CD14-positive monocyte (primary cell): ENCODE measurements at regions not wholly inside any gene's neighbourhood (a gene's known extent, or its start where the extent isn't known, plus 50 kb on each side); places are given as distances from the start of the nearest gene placed in this dataset.

Experiments used
- DNase-seq, 3 donors: peaks; one replicate each; pipeline ENCODE4 v3.0.0-alpha.2; 2011 to 2022
- H2AFZ ChIP-seq: 2 replicates; pipeline ENCODE4 v1.6.0; 2012; ENCODE audit warnings: mild to moderate bottlenecking, low read depth, low read length, inconsistent platforms; ENCODE audit not compliant: insufficient read depth, poor library complexity, severe bottlenecking
- H3K27ac ChIP-seq, 2 donors: 1 replicate in 1 of 2; 2 replicates in 1 of 2; pipeline ENCODE4 v1.5.1; 2012 to 2013; ENCODE audit warnings: low read length in 2 of 2, control low read depth in 1 of 2, inconsistent platforms in 1 of 2, low read depth in 1 of 2, mild to moderate bottlenecking in 1 of 2
- H3K27me3 ChIP-seq, 2 donors: one replicate each; pipeline versions ENCODE4 v1.6.0 to v1.6.1; 2011 to 2013; ENCODE audit warnings: low read length in 2 of 2; ENCODE audit not compliant: control insufficient read depth in 2 of 2, insufficient read depth in 2 of 2
- H3K36me3 ChIP-seq, 2 donors: replicated peaks in 1 of 2; 1 replicate in 1 of 2; 2 replicates in 1 of 2; pipeline versions ENCODE4 v1.5.1 to v1.6.1; 2012 to 2013; ENCODE audit warnings: low read length in 2 of 2, control low read depth in 1 of 2, inconsistent platforms in 1 of 2, mild to moderate bottlenecking in 1 of 2; ENCODE audit not compliant: insufficient read depth in 2 of 2, control insufficient read depth in 1 of 2
- H3K4me1 ChIP-seq, 2 donors: 1 replicate in 1 of 2; 2 replicates in 1 of 2; pipeline versions ENCODE4 v1.5.1 to v1.6.1; 2012 to 2013; ENCODE audit warnings: low read length in 2 of 2, control low read depth in 1 of 2, inconsistent platforms in 1 of 2, mild to moderate bottlenecking in 1 of 2, moderate library complexity in 1 of 2; ENCODE audit not compliant: insufficient read depth in 2 of 2, control insufficient read depth in 1 of 2
- H3K4me2 ChIP-seq: replicated peaks from 2 replicates; pipeline ENCODE3; 2012; ENCODE audit warnings: low read length, moderate library complexity, mild to moderate bottlenecking; ENCODE audit not compliant: poor library complexity, severe bottlenecking; ENCODE audit errors: extremely low read depth
- H3K4me3 ChIP-seq, 3 experiments: fragments of 200-600 bp in 1 of 3; sonication (generic) in 1 of 3; replicated peaks in 1 of 3; 1 replicate in 2 of 3; 2 replicates in 1 of 3; pipeline ENCODE4 v1.5.1; 2011 to 2013; ENCODE audit warnings: low read length in 3 of 3, mild to moderate bottlenecking in 3 of 3, control low read depth in 2 of 3, low read depth in 2 of 3, inconsistent platforms in 1 of 3, moderate library complexity in 1 of 3
- H3K79me2 ChIP-seq: 2 replicates; pipeline ENCODE4 v1.6.0; 2012; ENCODE audit warnings: mild to moderate bottlenecking, control low read depth, inconsistent platforms, low read length, moderate library complexity; ENCODE audit not compliant: insufficient read depth
- H3K9ac ChIP-seq: 2 replicates; pipeline ENCODE4 v1.6.0; 2017; ENCODE audit warnings: low read length, mild to moderate bottlenecking; ENCODE audit not compliant: insufficient read depth, poor library complexity, severe bottlenecking
- H3K9me3 ChIP-seq, 2 donors: replicated peaks in 1 of 2; 1 replicate in 1 of 2; 2 replicates in 1 of 2; pipeline versions ENCODE4 v1.5.1 to v1.6.1; 2012 to 2013; ENCODE audit warnings: low read length in 2 of 2, control low read depth in 1 of 2; ENCODE audit not compliant: control insufficient read depth in 1 of 2, insufficient read depth in 1 of 2
- H4K20me1 ChIP-seq: 2 replicates; pipeline ENCODE4 v1.6.0; 2012; ENCODE audit warnings: mild to moderate bottlenecking, low read length, control low read depth, moderate library complexity; ENCODE audit not compliant: insufficient read depth
- H3K27ac Mint-ChIP-seq, 7 donors: one replicate each; pipeline ENCODE4 v1.8.0; 2020; ENCODE audit warnings: mild to moderate bottlenecking in 7 of 7, mixed read lengths in 7 of 7, moderate library complexity in 6 of 7, inconsistent platforms in 2 of 7
- H3K27me3 Mint-ChIP-seq, 3 donors: one replicate each; pipeline ENCODE4 v1.8.0; 2021 to 2022; ENCODE audit warnings: low read depth in 3 of 3, mild to moderate bottlenecking in 3 of 3, mixed read lengths in 3 of 3, moderate library complexity in 3 of 3, inconsistent platforms in 1 of 3
- H3K36me3 Mint-ChIP-seq, 2 donors: one replicate each; pipeline ENCODE4 v1.8.0; 2020; ENCODE audit warnings: mixed read lengths in 2 of 2, inconsistent platforms in 1 of 2, mild to moderate bottlenecking in 1 of 2
- H3K4me1 Mint-ChIP-seq: one replicate; pipeline ENCODE4 v1.8.0; 2020; ENCODE audit warnings: mild to moderate bottlenecking, mixed read lengths
- H3K4me3 Mint-ChIP-seq, 2 donors: one replicate each; pipeline ENCODE4 v1.8.0; 2020; ENCODE audit warnings: mild to moderate bottlenecking in 2 of 2, mixed read lengths in 2 of 2, moderate library complexity in 1 of 2
- H3K9me3 Mint-ChIP-seq, 7 donors: one replicate each; pipeline ENCODE4 v1.8.0; 2020 to 2022; ENCODE audit warnings: mixed read lengths in 7 of 7, mild to moderate bottlenecking in 6 of 7, moderate library complexity in 6 of 7, inconsistent platforms in 2 of 7
- CTCF ChIP-seq: fragments of 200-600 bp; IDR thresholded peaks from one replicate; pipeline ENCODE4 v1.8.0; 2022; ENCODE audit warnings: antibody characterized with exemption, mild to moderate bottlenecking
- WGBS: methylation state at CpG from one replicate; pipeline ENCODE4 v1.1.5; 2013; ENCODE audit warnings: missing lambda C conversion rate; ENCODE audit not compliant: insufficient coverage; 5-methylcytosine and 5-hydroxymethylcytosine counted together
- intact Hi-C, 2 donors: fragments of 100-400 bp; cut with micrococcal nuclease; formaldehyde crosslinking; loops; one replicate each; pipeline versions ENCODE4 v1.15.0 to v1.15.1; 2023

GRCh38 chr6:156630613-156631302 is 146.4 kb upstream of the ARID1B start:
- Mint-ChIP-seq H3K27me3 (peaks cover 0 to 2% (median 0%) of the 10 kb centered on the region in 3 donors), H3K4me1 (peaks cover 16% of the 10 kb centered on the region), H3K4me3 (no peak overlapping the region), H3K36me3 (no peaks in the 10 kb centered on the region), H3K9me3 (peaks cover 0 to 9% (median 0%) of the 10 kb centered on the region in 7 donors), H3K27ac (no peak overlapping the region)
- peaks cover 0 to 5% of the 10 kb centered on the region in 2 donors for H3K9me3 ChIP-seq
- no peak overlapping the region for H3K27ac ChIP-seq
- H3K9ac ChIP-seq: no peak overlapping the region
- no peak for DNase-seq
- WGBS: 94% methylated on average over 31 of the region's 36 CpGs
- TF ChIP-seq CTCF: no peak
- no peak overlapping the region for H2AFZ ChIP-seq
- H3K4me3 ChIP-seq: no peak overlapping the region
- H3K27me3 ChIP-seq: no peaks in the 10 kb centered on the region
- no peaks in the 10 kb centered on the region for H3K36me3 ChIP-seq
- peaks cover 0 to 15% of the 10 kb centered on the region in 2 donors for H3K4me1 ChIP-seq
- H3K79me2 ChIP-seq: no peaks in the 10 kb centered on the region
- no peak overlapping the region for H3K4me2 ChIP-seq
- H4K20me1 ChIP-seq: no peaks in the 10 kb centered on the region
- intact Hi-C loops: no loop called here

GRCh38 chr6:156628805-156629204 is 148.4 kb upstream of the ARID1B start:
- Histone ChIP-seq H3K4me2 (no peak overlapping the region), H4K20me1 (no peaks in the 10 kb centered on the region)

More at GRCh38 chr6:156628805-156629204, 148.4 kb upstream of the ARID1B start:
- Histone ChIP-seq H3K27ac (no peak overlapping the region), H3K36me3 (no peaks in the 10 kb centered on the region), H3K9me3 (peaks cover 0 to 5% of the 10 kb centered on the region in 2 donors), H2AFZ (no peak overlapping the region), H3K9ac (no peak overlapping the region), H3K79me2 (no peaks in the 10 kb centered on the region), H3K27me3 (no peaks in the 10 kb centered on the region), H3K4me3 (no peak overlapping the region), H3K4me1 (peaks cover 0 to 1% of the 10 kb centered on the region in 2 donors)
- H3K9me3 Mint-ChIP-seq: peaks cover 0 to 8% (median 0%) of the 10 kb centered on the region in 7 donors
- TF ChIP-seq CTCF: no peak
- H3K27me3 Mint-ChIP-seq: peaks cover 0 to 2% (median 0%) of the 10 kb centered on the region in 3 donors
- WGBS: no CpG with 5 or more reads among the region's 3 CpGs
- no peaks in the 10 kb centered on the region for H3K36me3 Mint-ChIP-seq
- intact Hi-C loops: no loop called here
- no peak overlapping the region for H3K27ac Mint-ChIP-seq
- no peak overlapping the region for H3K4me3 Mint-ChIP-seq
- H3K4me1 Mint-ChIP-seq: peaks cover under 1% of the 10 kb centered on the region
- no peak for DNase-seq
